ENCODE measurements at regions not wholly inside any gene's neighbourhood (a gene's known extent, or its start where the extent isn't known, plus 50 kb on each side); places are given as distances from the start of the nearest gene placed in this dataset.

DNA sequence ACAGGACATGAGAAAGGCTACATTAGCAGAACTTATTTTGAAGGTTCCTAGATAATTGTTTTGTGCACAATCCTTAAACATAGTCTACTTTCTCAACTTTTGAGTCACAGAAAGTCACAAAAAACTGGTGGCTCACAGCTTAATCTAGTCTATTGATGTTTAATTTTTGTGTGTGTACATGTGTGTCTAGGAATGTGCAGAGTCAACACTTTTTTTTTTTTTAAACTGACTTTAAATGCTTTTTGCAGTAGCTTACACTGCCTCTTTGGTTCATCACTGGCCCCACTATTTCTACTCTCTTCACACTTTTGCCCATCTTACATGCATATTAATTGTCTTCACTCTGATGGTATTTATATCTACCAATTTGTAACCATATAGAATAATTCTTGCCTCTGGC, 566.9 kb downstream of the BCKDHB start:
- H4K5ac ChIP-seq (ENCODE audit: insufficient read length, low read depth, low read length), result no peak overlapping the region
- no peak overlapping the region for H3K23ac ChIP-seq (ENCODE audit: insufficient read length)
- no peaks in the 10 kb centered on the region for H4K20me1 ChIP-seq (replicated peaks in 1 of 2; ENCODE audit: control insufficient read depth in 1 of 2, insufficient read depth in 2 of 2, low read length in 2 of 2)
- DNase-seq (ENCODE audit: low read depth in 1 of 2, low spot score in 2 of 2) (no peak), FAIRE-seq (no peak)
- no peak overlapping the region for H3K27ac ChIP-seq (ENCODE audit: low read depth, low read length)
- H3K4me1 ChIP-seq (replicated peaks in 1 of 4; ENCODE audit: control insufficient read depth in 3 of 4, insufficient read depth in 4 of 4, low read length in 3 of 4), result no peaks in the 10 kb centered on the region
- H2BK120ac ChIP-seq (replicated peaks; ENCODE audit: low read depth, low read length), result no peak overlapping the region
- no peak overlapping the region for H2BK15ac ChIP-seq (ENCODE audit: low read length)
- H2AFZ ChIP-seq (ENCODE audit: low read length), result no peak overlapping the region
- no peaks in the 10 kb centered on the region for H3K79me1 ChIP-seq (ENCODE audit: low read depth, low read length)
- H3K79me2 ChIP-seq (ENCODE audit: control insufficient read depth in 1 of 2, insufficient read depth in 2 of 2, low read length in 2 of 2), result no peaks in the 10 kb centered on the region
- H2BK20ac ChIP-seq (ENCODE audit: low read length), result no peak overlapping the region
- H3K18ac ChIP-seq (ENCODE audit: extremely low read depth, low read length), result no peak overlapping the region
- no peak overlapping the region for H3K4me3 ChIP-seq (ENCODE audit: extremely low read depth in 1 of 4, insufficient read depth in 2 of 4, low read depth in 3 of 4, low read length in 4 of 4)
- peaks cover 3 to 5% of the 10 kb centered on the region in 2 experiments; a peak in 2 of 4 replicates for H3K9me3 ChIP-seq (ENCODE audit: insufficient read depth in 2 of 2, low read depth in 1 of 2, low read length in 1 of 2)
- no peak overlapping the region for H3K9ac ChIP-seq (replicated peaks in 1 of 4; ENCODE audit: extremely low read depth in 1 of 4, low read depth in 3 of 4, low read length in 3 of 4)
- H4K91ac ChIP-seq (replicated peaks; ENCODE audit: insufficient read length, low read length), result no peak overlapping the region
- TF ChIP-seq NANOG (IDR thresholded peaks at IDR 0.05; ENCODE audit: insufficient read depth, low read depth, low read length, poor library complexity, severe bottlenecking), result no peak
- no peak overlapping the region for H3K4ac ChIP-seq (replicated peaks; ENCODE audit: insufficient read length, low read depth, low read length)
- POLR2A ChIA-PET (ENCODE audit: partially characterized antibody), result no interaction called here
- no peak overlapping the region for H3K56ac ChIP-seq (replicated peaks; ENCODE audit: insufficient read length, low read depth, low read length)
- no peak overlapping the region for H2AK5ac ChIP-seq (ENCODE audit: low read depth, low read length)
- no peaks in the 10 kb centered on the region for H3K27me3 ChIP-seq (replicated peaks in 1 of 4; ENCODE audit: control insufficient read depth in 3 of 4, extremely low read depth in 1 of 4, insufficient read depth in 3 of 4, low read length in 3 of 4)
- H3K23me2 ChIP-seq (ENCODE audit: low read depth, low read length), result no peaks in the 10 kb centered on the region
- no peak overlapping the region for H3K4me2 ChIP-seq (ENCODE audit: insufficient read depth in 1 of 2, low read depth in 2 of 2, low read length in 2 of 2)
- H3K36me3 ChIP-seq (ENCODE audit: control insufficient read depth in 2 of 4, insufficient read depth in 4 of 4, low read length in 3 of 4), result no peaks in the 10 kb centered on the region
- no peak overlapping the region for H4K8ac ChIP-seq (ENCODE audit: extremely low read depth, insufficient read depth, low read length)
- H3K14ac ChIP-seq (ENCODE audit: insufficient read length), result no peak overlapping the region
- CTCF ChIA-PET (ENCODE audit: partially characterized antibody), result interaction anchor here (0.5 kb wide), 1 partner anchor 69 kb away, joined by 3 read pairs; no protein-coding TSS in a partner anchor
- no peak overlapping the region for H2BK12ac ChIP-seq (ENCODE audit: low read depth, low read length)
- H2BK5ac ChIP-seq (ENCODE audit: low read depth, low read length), result no peak overlapping the region

Measured in H1 (cell line).